Nephron (organoid): ENCODE measurements at regions not wholly inside any gene's neighbourhood (a gene's known extent, or its start where the extent isn't known, plus 50 kb on each side); places are given as distances from the start of the nearest gene placed in this dataset.

ENCODE experiments used
- H3K27ac Mint-ChIP-seq, 3 experiments: 2 replicates each; pipeline ENCODE4 v1.8.0; 2020; ENCODE audit warnings: mixed read lengths in 3 of 3, mild to moderate bottlenecking in 2 of 3, moderate library complexity in 1 of 3
- H3K27me3 Mint-ChIP-seq: 2 replicates; pipeline ENCODE4 v1.8.0; 2021; ENCODE audit warnings: low read depth, mild to moderate bottlenecking, moderate library complexity, mixed read lengths
- H3K36me3 Mint-ChIP-seq: 2 replicates; pipeline ENCODE4 v1.8.0; 2020; ENCODE audit warnings: low read depth, mixed read lengths
- H3K4me1 Mint-ChIP-seq: 2 replicates; pipeline ENCODE4 v1.8.0; 2020; ENCODE audit warnings: mixed read lengths
- H3K4me3 Mint-ChIP-seq, 3 experiments: 2 replicates each; pipeline ENCODE4 v1.8.0; 2020; ENCODE audit warnings: mild to moderate bottlenecking in 3 of 3, mixed read lengths in 3 of 3, moderate library complexity in 2 of 3
- H3K9me3 Mint-ChIP-seq: 2 replicates; pipeline ENCODE4 v1.8.0; 2020; ENCODE audit warnings: mixed read lengths
- TF ChIP-seq, protein P1 (sequence below), 3 experiments: fragments of 200-600 bp; sonication (generic); IDR thresholded peaks; one replicate each; pipeline ENCODE4 v1.5.0; 2021; ENCODE audit warnings: antibody characterized with exemption in 3 of 3; ENCODE audit not compliant: unreplicated experiment in 3 of 3

DNA sequence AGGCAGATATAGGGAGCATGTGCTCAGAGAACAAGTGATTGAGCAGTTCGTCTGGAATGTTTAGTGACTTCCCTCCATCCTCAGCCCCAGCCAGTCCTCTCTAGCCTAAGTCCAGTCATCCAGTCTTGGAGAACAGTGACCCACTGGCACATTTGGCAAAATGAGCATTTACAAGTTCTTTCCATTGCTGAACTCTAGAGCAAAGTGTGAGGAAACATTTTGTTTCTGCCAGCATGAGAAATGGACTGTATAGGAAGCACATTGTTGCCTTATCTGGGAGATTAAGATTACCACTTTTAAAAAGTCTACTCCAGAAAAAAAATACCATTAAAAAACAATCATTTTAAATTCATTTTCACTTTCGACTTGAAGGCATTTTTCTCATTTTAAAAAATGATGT lies 353.6 kb downstream of the SHQ1 start:
- Mint-ChIP-seq H3K27ac (no peak overlapping the region), H3K9me3 (peaks cover 8% of the 10 kb centered on the region), H3K36me3 (no peaks in the 10 kb centered on the region), H3K4me1 (peaks cover 4% of the 10 kb centered on the region), H3K27me3 (peaks cover 33% of the 10 kb centered on the region), H3K4me3 (no peak overlapping the region)
- TF ChIP-seq, protein P1, sequence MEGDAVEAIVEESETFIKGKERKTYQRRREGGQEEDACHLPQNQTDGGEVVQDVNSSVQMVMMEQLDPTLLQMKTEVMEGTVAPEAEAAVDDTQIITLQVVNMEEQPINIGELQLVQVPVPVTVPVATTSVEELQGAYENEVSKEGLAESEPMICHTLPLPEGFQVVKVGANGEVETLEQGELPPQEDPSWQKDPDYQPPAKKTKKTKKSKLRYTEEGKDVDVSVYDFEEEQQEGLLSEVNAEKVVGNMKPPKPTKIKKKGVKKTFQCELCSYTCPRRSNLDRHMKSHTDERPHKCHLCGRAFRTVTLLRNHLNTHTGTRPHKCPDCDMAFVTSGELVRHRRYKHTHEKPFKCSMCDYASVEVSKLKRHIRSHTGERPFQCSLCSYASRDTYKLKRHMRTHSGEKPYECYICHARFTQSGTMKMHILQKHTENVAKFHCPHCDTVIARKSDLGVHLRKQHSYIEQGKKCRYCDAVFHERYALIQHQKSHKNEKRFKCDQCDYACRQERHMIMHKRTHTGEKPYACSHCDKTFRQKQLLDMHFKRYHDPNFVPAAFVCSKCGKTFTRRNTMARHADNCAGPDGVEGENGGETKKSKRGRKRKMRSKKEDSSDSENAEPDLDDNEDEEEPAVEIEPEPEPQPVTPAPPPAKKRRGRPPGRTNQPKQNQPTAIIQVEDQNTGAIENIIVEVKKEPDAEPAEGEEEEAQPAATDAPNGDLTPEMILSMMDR (IDR thresholded peaks at IDR 0.05; ENCODE audit: unreplicated experiment in 3 of 3): no peak

DNA sequence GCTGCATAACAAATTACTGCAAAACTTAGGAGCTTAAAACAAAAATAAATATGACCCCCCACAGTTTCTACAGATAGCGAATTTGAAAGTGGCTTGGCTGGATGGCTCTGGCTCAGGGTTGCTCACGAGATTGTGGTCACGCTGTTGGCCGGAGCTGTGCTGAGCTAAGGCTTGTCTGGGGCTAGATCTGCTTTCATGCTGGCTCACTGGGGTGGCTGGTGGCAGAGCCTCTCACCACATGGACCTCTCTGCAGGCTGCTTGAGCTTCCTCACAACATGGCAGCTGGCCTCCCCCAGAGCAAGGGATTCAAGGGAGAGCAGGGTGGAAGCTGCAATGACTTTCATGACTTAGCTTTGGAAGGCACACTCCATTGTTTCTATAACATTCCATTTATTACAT lies 354.1 kb downstream of the SHQ1 start:
- TF ChIP-seq, protein P1 (IDR thresholded peaks at IDR 0.05; ENCODE audit: unreplicated experiment in 3 of 3): no peak
- peaks cover 5% of the 10 kb centered on the region for H3K4me1 Mint-ChIP-seq
- H3K27me3 Mint-ChIP-seq: peaks cover 33% of the 10 kb centered on the region
- H3K36me3 Mint-ChIP-seq: no peaks in the 10 kb centered on the region
- H3K27ac Mint-ChIP-seq: no peak overlapping the region
- H3K9me3 Mint-ChIP-seq: peaks cover 7% of the 10 kb centered on the region
- H3K4me3 Mint-ChIP-seq: no peak overlapping the region

DNA sequence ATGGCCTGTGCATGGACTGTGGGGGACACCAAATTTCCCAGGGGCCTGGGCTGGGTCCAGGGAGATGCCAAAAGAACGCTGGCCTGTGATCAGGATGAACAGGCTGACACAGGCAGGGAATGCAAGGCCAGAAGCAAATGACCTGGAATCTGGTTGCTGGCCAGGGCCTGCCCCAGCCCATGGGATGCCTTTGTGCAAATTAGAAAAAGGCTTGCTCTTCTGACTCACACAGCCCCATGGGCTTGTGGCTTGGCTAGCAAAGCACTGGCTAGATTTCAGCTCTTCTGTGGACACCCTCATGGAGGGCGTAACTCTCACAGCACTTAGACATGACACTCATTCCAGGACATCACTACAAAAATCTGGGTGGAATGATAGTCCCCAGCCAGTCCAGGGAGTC lies 356.0 kb downstream of the SHQ1 start:
- Mint-ChIP-seq H3K4me3 (no peak overlapping the region), H3K4me1 (peaks cover 15% of the 10 kb centered on the region), H3K27me3 (peaks cover 43% of the 10 kb centered on the region), H3K36me3 (no peaks in the 10 kb centered on the region), H3K9me3 (no peaks in the 10 kb centered on the region), H3K27ac (no peak overlapping the region)
- TF ChIP-seq, protein P1 (IDR thresholded peaks at IDR 0.05; ENCODE audit: unreplicated experiment in 3 of 3): no peak

DNA sequence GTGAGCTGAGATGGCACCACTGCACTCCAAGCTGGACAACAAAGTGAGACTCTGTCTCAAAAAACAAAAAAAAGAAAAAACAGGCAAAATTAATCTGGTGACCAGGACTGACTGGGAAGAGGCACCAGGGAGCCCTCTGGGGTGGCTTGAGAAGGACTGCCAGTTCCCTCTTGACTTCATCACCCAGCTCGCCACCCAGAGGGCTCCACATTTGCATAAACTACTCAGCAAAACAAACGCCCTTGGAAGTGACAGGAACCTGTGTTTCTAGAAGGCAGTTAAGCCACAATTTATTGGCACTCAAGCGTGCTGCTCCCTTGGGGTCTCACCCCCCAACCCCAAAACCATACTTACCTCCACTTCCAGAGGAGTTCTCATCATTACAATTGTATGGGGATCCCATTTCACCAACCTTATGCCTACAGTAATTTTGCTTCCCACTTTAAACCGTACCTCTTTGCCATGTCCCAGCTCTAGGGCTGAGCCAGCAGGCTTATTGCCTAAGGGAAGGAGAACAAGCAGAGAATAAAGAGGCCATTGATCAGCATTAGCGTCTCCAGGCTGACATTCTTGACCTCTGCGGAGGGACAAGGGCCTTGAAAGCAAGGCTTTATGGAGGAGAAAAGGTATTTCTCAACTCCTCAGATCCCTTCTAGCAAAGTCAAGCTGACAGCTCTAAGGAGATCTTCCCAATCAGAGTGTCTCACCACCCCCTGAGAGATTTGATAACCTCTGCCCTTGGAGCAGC lies 357.4 kb downstream of the SHQ1 start:
- TF ChIP-seq, protein P1 (IDR thresholded peaks at IDR 0.05; ENCODE audit: unreplicated experiment in 3 of 3): no peak
- H3K27me3 Mint-ChIP-seq: peaks cover 45% of the 10 kb centered on the region
- H3K9me3 Mint-ChIP-seq: peaks cover 2% of the 10 kb centered on the region
- H3K4me3 Mint-ChIP-seq: no peak overlapping the region
- H3K27ac Mint-ChIP-seq: no peak overlapping the region
- peaks cover 26% of the 10 kb centered on the region for H3K4me1 Mint-ChIP-seq
- no peaks in the 10 kb centered on the region for H3K36me3 Mint-ChIP-seq

DNA sequence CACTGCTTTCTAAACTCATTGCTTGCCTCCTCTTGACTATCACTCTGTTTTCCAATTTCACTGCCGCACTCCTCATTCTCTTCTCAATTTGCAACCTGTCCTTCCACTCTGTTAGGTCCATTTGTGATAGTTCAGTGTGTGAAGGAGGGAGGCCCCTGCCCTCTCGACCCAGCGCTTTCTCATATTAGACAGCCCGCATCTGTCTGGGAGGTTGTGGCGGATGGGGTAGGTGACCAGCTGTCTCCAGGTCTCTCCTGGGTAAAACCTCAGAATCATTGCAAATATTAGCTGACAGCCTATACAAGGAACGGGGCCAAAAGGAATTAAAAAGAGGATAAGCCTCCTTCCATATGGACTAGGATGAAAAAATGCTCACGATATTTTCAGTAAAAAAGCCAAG lies 358.3 kb downstream of the SHQ1 start:
- TF ChIP-seq, protein P1 (IDR thresholded peaks at IDR 0.05; ENCODE audit: unreplicated experiment in 3 of 3): no peak
- H3K4me3 Mint-ChIP-seq: no peak overlapping the region
- no peaks in the 10 kb centered on the region for H3K36me3 Mint-ChIP-seq
- H3K27me3 Mint-ChIP-seq: peaks cover 45% of the 10 kb centered on the region
- peaks cover 6% of the 10 kb centered on the region for H3K9me3 Mint-ChIP-seq
- H3K27ac Mint-ChIP-seq: no peak overlapping the region
- H3K4me1 Mint-ChIP-seq: peaks cover 33% of the 10 kb centered on the region

DNA sequence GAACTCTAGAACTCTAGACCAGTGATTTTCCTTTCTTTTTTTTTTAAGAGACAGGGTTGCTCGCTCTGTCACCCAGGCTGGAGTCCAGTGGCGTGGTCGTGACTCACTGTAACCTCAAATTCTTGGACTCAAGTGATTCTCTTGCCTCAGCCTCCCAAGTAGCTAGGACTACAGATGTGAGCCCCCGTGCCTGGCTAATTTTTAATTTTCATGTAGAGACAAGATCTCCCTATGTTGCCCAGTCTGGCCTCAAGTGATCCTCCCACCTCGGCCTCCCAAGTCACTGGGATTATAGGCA lies 359.6 kb downstream of the SHQ1 start:
- TF ChIP-seq, protein P1 (IDR thresholded peaks at IDR 0.05; ENCODE audit: unreplicated experiment in 3 of 3): no peak
- Mint-ChIP-seq H3K4me3 (no peak overlapping the region), H3K27me3 (peaks cover 40% of the 10 kb centered on the region), H3K4me1 (peaks cover 33% of the 10 kb centered on the region), H3K9me3 (peaks cover 6% of the 10 kb centered on the region), H3K36me3 (no peaks in the 10 kb centered on the region), H3K27ac (no peak overlapping the region)
